ENCODE measurements at regions not wholly inside any gene's neighbourhood (a gene's known extent, or its start where the extent isn't known, plus 50 kb on each side); places are given as distances from the start of the nearest gene placed in this dataset.

DNA sequence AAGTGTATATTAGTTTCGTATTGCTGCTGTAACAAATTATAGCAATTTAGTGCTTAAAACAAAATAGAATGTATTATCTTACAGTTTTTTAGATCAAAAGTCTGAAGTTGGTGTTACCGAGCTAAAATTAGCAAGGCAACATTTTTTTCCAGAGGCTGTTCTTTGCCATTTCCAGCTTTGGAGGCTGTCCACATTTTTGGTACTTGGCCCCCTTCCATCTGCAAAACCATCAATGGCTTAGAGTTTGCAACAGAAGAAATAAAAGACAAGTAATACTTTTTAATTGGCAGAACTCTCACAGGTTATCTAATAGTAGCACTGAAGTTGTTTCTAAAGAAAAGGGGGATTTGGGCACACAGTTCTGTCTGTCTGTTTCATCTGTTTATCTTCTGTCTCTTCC lies 1248.5 kb downstream of the ROBO1 start:
- H4K20me1 ChIP-seq = no peaks in the 10 kb centered on the region
- no peak overlapping the region for H3K4me2 ChIP-seq
- no peak overlapping the region for H3K27ac ChIP-seq
- no peak overlapping the region for H3K4me3 ChIP-seq
- H3K36me3 ChIP-seq = no peaks in the 10 kb centered on the region
- H3K9me3 ChIP-seq (replicated peaks in 1 of 11) = no peaks in the 10 kb centered on the region
- no peaks in the 10 kb centered on the region for H3K27me3 ChIP-seq
- H3K4me1 ChIP-seq = no peaks in the 10 kb centered on the region
- TF ChIP-seq Cebpa-rat (IDR thresholded peaks at IDR 0.05) = no peak
- no peak overlapping the region for H3K9ac ChIP-seq

DNA sequence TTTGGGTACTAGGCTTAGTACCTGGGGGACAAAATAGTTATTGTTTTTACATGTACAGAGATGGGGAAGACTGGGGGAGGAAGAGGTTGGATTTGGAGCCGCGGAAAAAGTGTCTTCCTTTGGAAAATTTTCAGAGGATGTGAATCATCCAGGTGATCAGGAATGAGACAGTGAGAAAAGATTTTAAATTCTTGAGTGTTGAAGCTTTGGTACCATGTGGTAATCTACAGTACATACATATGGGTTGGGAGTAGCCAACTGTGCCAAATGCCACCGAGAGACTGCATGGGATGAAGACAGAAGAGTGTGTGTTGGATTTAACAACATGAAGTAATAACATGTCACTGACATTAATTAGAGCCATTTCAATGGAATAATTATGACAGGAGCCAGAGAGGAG lies 1238.2 kb downstream of the ROBO1 start:
- no peak for TF ChIP-seq Cebpa-rat (IDR thresholded peaks at IDR 0.05)
- Histone ChIP-seq H3K9ac (no peak overlapping the region), H3K4me2 (no peak overlapping the region), H3K27me3 (no peaks in the 10 kb centered on the region), H3K9me3 (replicated peaks in 1 of 11) (no peaks in the 10 kb centered on the region), H3K4me1 (no peaks in the 10 kb centered on the region), H3K36me3 (no peaks in the 10 kb centered on the region), H3K4me3 (no peak overlapping the region), H3K27ac (no peak overlapping the region), H4K20me1 (no peaks in the 10 kb centered on the region)

- no peak for TF ChIP-seq Cebpa-rat (IDR thresholded peaks at IDR 0.05)
Measured at GRCh38 chr3:78540485-78540884, 1227.3 kb downstream of the ROBO1 start.

GRCh38 chr3:78545827-78546226 lies 1222.0 kb downstream of the ROBO1 start:
- H3K36me3 ChIP-seq = no peaks in the 10 kb centered on the region
- no peak overlapping the region for H3K9ac ChIP-seq
- no peaks in the 10 kb centered on the region for H3K27me3 ChIP-seq
- no peaks in the 10 kb centered on the region for H3K4me1 ChIP-seq
- H3K27ac ChIP-seq = no peak overlapping the region
- no peak overlapping the region for H3K4me3 ChIP-seq
- H4K20me1 ChIP-seq = no peaks in the 10 kb centered on the region
- no peak for TF ChIP-seq Cebpa-rat (IDR thresholded peaks at IDR 0.05)
- no peak overlapping the region for H3K4me2 ChIP-seq
- H3K9me3 ChIP-seq (replicated peaks in 1 of 11) = peaks cover 5 to 17% (median 11%) of the 10 kb centered on the region in 11 experiments; a peak in 17 of 22 replicates

More at GRCh38 chr3:78540485-78540884, 1227.3 kb downstream of the ROBO1 start:
- no peaks in the 10 kb centered on the region for H3K27me3 ChIP-seq
- H3K4me2 ChIP-seq = no peak overlapping the region
- H3K9ac ChIP-seq = no peak overlapping the region
- H3K27ac ChIP-seq = no peak overlapping the region
- no peaks in the 10 kb centered on the region for H3K4me1 ChIP-seq
- H3K4me3 ChIP-seq = no peak overlapping the region
- H4K20me1 ChIP-seq = no peaks in the 10 kb centered on the region
- 0 out of 22 replicates have a peak, but pooled peaks cover 0 to 6% (median 0%) of the 10 kb centered on the region in 11 experiments for H3K9me3 ChIP-seq (replicated peaks in 1 of 11)
- no peaks in the 10 kb centered on the region for H3K36me3 ChIP-seq
